VCaP (cell line): ENCODE measurements at regions not wholly inside any gene's neighbourhood (a gene's known extent, or its start where the extent isn't known, plus 50 kb on each side); places are given as distances from the start of the nearest gene placed in this dataset.
A peak's percentile ranks its signal among the peaks of the same experiment; 100 is the strongest.

Source experiments
- H3K27ac ChIP-seq: fragments of 450-650 bp; 2 replicates; pipeline ENCODE4 v1.5.1; 2017
- CTCF ChIP-seq: fragments of 450-650 bp; conservative IDR thresholded peaks from 2 replicates; pipeline ENCODE4 v1.5.1; 2017; ENCODE audit warnings: mild to moderate bottlenecking, moderate library complexity

DNA sequence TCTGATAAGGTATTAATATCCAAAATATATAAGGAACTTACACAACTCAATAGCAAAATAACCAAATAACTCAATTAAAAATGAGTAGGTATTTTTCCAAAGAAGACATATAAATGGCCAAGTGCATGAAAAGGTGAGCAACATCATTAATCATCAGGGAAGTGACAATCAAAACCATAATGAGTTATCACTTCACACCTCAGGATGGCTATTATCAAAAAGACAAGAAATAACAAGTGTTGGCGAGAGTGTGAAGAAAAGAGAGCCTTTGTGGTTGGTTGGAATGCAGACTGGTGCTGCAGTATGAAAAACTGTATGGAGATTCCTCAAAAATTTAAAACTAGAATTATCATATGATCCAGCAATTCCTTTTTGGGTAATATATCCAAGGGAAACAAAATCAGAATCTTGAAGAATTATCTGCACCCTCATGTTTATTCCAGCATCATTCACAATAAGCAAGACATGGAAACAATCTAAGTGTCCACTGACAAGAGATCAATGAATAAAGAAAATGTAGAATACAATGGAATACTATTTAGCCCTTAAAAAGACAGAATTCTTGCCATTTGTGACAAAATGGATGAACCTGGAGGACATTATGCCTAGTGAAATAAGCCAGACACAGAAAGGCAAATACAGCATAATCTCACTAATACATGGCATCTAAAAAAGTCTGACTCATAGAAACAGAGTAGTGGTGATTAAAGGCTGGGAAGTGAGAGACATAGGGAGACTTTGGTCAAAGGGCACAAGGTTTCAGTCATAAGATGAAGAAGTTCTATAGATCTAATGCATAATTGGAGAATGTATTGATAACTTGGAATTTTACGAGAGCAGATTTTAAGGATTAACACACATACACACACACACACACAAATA lies 175.6 kb downstream of the FOXA2 start:
- no peak overlapping the region for H3K27ac ChIP-seq
- no peak for TF ChIP-seq CTCF

GRCh38 chr20:22407237-22408193 lies 176.9 kb downstream of the FOXA2 start:
- no peak for TF ChIP-seq CTCF
- no peak overlapping the region for H3K27ac ChIP-seq

DNA sequence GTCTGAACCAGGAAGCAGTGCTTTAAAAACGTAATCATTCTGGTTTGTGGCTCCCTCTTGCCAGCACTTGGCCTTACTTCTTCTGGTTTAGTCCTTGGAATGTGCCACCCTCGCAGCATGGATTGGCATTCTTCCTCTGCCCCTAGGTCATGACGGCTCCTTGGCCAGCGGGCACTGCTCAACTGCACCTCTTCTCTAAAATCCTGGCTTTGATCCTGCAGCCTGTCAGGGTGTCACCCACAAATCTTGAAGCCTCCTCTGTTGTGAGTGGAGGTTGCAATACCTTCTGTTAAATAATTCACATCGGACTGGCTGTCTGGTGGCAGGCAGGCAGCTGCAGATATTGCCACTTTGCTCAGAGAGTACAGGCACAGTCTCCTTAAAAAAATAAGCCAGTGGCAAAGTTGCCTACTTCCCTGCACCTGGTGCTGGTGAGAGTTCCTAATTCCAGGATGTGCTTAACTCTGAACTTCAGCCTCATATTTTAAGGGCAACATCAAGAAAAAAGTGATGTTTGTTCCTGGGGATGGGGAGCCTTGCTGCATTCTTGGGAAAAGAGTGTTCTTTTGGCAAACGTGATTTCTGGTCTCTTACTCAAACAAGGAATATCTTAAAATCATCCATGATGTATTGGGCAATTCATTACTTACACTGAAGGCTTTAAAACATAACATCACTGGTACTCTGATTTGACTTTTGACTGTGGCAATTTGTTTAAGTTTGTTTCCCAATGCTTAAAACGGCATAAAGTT lies 179.8 kb downstream of the FOXA2 start:
- H3K27ac ChIP-seq = peak overlapping the region; percentile 50
- no peak for TF ChIP-seq CTCF

- no peak for TF ChIP-seq CTCF
- H3K27ac ChIP-seq = peak overlapping the region; percentile 50
These were observed 180.6 kb downstream of the FOXA2 start for GRCh38 chr20:22403632-22404361.

DNA sequence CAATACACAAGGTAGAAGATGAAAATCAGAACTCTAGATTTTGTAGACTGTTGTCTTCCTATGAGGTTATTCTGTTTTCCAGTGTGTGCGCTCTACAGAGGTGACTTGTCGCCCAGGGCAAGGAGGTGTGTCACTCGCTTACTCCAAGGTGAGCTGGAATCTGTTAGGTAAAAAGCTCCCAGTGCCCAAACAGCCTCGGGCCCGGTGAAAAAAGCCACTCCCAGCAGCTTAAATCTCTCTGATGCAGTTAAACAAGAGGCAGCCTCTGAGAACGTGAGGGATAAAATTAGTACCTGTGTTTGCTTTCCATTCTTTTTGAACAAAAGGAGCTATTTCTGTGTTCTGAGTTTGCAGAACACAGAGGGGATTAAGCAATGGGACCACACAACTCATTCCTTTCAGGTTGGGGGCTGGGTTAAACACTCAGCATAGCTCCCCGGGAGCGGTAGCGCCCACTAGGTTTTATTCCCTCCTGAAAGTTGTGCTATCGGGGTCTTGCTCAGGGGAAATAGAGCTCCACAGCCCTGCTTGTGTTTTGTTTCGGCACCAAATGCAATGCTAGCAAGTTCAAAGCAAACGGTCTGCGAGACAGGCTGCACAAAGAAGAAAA lies 181.2 kb downstream of the FOXA2 start:
- no peak for TF ChIP-seq CTCF
- peak overlapping the region; percentile 50 for H3K27ac ChIP-seq

- no peak for TF ChIP-seq CTCF
- H3K27ac ChIP-seq = no peak overlapping the region
These were observed 181.8 kb downstream of the FOXA2 start for GRCh38 chr20:22402550-22402949.
